BE2C (cell line): ENCODE measurements at regions not wholly inside any gene's neighbourhood (a gene's known extent, or its start where the extent isn't known, plus 50 kb on each side); places are given as distances from the start of the nearest gene placed in this dataset.

Source experiments
- DNase-seq: peaks from one replicate; pipeline ENCODE4 v3.0.0-alpha.2; 2020
- H3K27me3 ChIP-seq: fragments of 250-450 bp; sonication (Bioruptor Pico); 2 replicates; pipeline ENCODE4 v1.5.1; 2020; ENCODE audit warnings: mild to moderate bottlenecking
- H3K36me3 ChIP-seq: fragments of 250-450 bp; sonication (Bioruptor Pico); 2 replicates; pipeline ENCODE4 v1.5.1; 2020; ENCODE audit warnings: mild to moderate bottlenecking
- H3K4me1 ChIP-seq: fragments of 250-450 bp; sonication (Bioruptor Pico); 2 replicates; pipeline ENCODE4 v1.5.1; 2020
- H3K4me3 ChIP-seq: 2 replicates; pipeline ENCODE4 v1.5.1; 2011; ENCODE audit warnings: low read depth, low read length
- H3K9me3 ChIP-seq: fragments of 250-450 bp; sonication (Bioruptor Pico); 2 replicates; pipeline ENCODE4 v1.5.1; 2020
- CTCF ChIP-seq: IDR thresholded peaks from 2 replicates; pipeline ENCODE4 v1.5.1; 2012; ENCODE audit warnings: mild to moderate bottlenecking, low read depth, low read length

GRCh38 chr12:24708043-24708442 is 240.9 kb downstream of the BCAT1 start:
- TF ChIP-seq CTCF: no peak
- no peaks in the 10 kb centered on the region for H3K4me1 ChIP-seq
- no peaks in the 10 kb centered on the region for H3K36me3 ChIP-seq
- no peak for DNase-seq
- no peak overlapping the region for H3K4me3 ChIP-seq
- H3K9me3 ChIP-seq: no peaks in the 10 kb centered on the region
- no peaks in the 10 kb centered on the region for H3K27me3 ChIP-seq

GRCh38 chr12:24707334-24707733 is 241.6 kb downstream of the BCAT1 start:
- Histone ChIP-seq H3K27me3 (no peaks in the 10 kb centered on the region), H3K4me1 (no peaks in the 10 kb centered on the region), H3K4me3 (no peak overlapping the region), H3K36me3 (no peaks in the 10 kb centered on the region), H3K9me3 (no peaks in the 10 kb centered on the region)
- TF ChIP-seq CTCF: no peak
- DNase-seq: no peak

GRCh38 chr12:24705741-24706358 is 243.1 kb downstream of the BCAT1 start:
- H3K4me1 ChIP-seq: no peaks in the 10 kb centered on the region
- no peaks in the 10 kb centered on the region for H3K9me3 ChIP-seq
- no peaks in the 10 kb centered on the region for H3K27me3 ChIP-seq
- H3K36me3 ChIP-seq: no peaks in the 10 kb centered on the region
- H3K4me3 ChIP-seq: no peak overlapping the region
- no peak for TF ChIP-seq CTCF
- DNase-seq: no peak

GRCh38 chr12:24705216-24705615 is 243.7 kb downstream of the BCAT1 start:
- no peaks in the 10 kb centered on the region for H3K36me3 ChIP-seq
- no peak for TF ChIP-seq CTCF
- DNase-seq: no peak
- H3K9me3 ChIP-seq: no peaks in the 10 kb centered on the region
- no peaks in the 10 kb centered on the region for H3K4me1 ChIP-seq
- no peak overlapping the region for H3K4me3 ChIP-seq
- H3K27me3 ChIP-seq: no peaks in the 10 kb centered on the region

GRCh38 chr12:24701343-24701742 is 247.6 kb downstream of the BCAT1 start:
- Histone ChIP-seq H3K9me3 (no peaks in the 10 kb centered on the region), H3K36me3 (no peaks in the 10 kb centered on the region), H3K4me3 (no peak overlapping the region), H3K27me3 (no peaks in the 10 kb centered on the region), H3K4me1 (no peaks in the 10 kb centered on the region)
- DNase-seq: no peak
- TF ChIP-seq CTCF: no peak

GRCh38 chr12:24698972-24699371 is 249.9 kb downstream of the BCAT1 start:
- no peak for DNase-seq
- no peaks in the 10 kb centered on the region for H3K27me3 ChIP-seq
- H3K4me1 ChIP-seq: no peaks in the 10 kb centered on the region
- TF ChIP-seq CTCF: no peak
- H3K4me3 ChIP-seq: no peak overlapping the region
- no peaks in the 10 kb centered on the region for H3K36me3 ChIP-seq
- no peaks in the 10 kb centered on the region for H3K9me3 ChIP-seq
